A549 (cell line): ENCODE measurements at regions not wholly inside any gene's neighbourhood (a gene's known extent, or its start where the extent isn't known, plus 50 kb on each side); places are given as distances from the start of the nearest gene placed in this dataset.

Source experiments
- ATAC-seq, 2 experiments: fragments of 200-7000 bp in 1 of 2; fragments of >200 bp in 1 of 2; cut with Nextera tagmentation in 1 of 2; cut with Tn5 transposase in 1 of 2; 3 replicates each; pipeline versions ENCODE4 v1.8.0 to v1.9.1; 2018 to 2020; ENCODE audit warnings: mild to moderate bottlenecking in 1 of 2, moderate library complexity in 1 of 2
- CTCF ChIA-PET: fragments of 300-600 bp; sonication (Branson Sonifier 250); formaldehyde crosslinking; extraction: SDS; loops from one replicate; lab custom pipeline; 2021; ENCODE audit warnings: antibody characterized with exemption, inconsistent platforms; lab: Yijun Ruan, JAX
- POLR2A ChIA-PET: fragments of 350-600 bp; formaldehyde crosslinking; extraction: SDS; loops from one replicate; lab custom pipeline; 2021; ENCODE audit warnings: antibody characterized with exemption, inconsistent platforms; lab: Yijun Ruan, JAX
- DNase-seq, 2 experiments: peaks; one replicate each; pipeline versions ENCODE4 v3.0.0 to v3.0.0-alpha.2; 2011 to 2016; ENCODE audit warnings: low read depth in 1 of 2, low spot score in 1 of 2
- FAIRE-seq: peaks from 2 replicates; lab custom pipeline; 2011; peaks lifted over from hg19 to GRCh38; lab: Jason Lieb, UNC
- H3K27ac ChIP-seq, 2 experiments: fragments of >200 bp; sonication (Bioruptor Twin); formaldehyde crosslinking; 3 replicates each; pipeline ENCODE4 v1.5.1; 2016 to 2017
- H3K4me1 ChIP-seq: fragments of >200 bp; sonication (Bioruptor Twin); formaldehyde crosslinking; 3 replicates; pipeline ENCODE4 v1.6.1; 2016
- H3K4me2 ChIP-seq: fragments of >200 bp; sonication (Bioruptor Twin); formaldehyde crosslinking; 3 replicates; pipeline ENCODE4 v1.6.1; 2016
- H3K4me3 ChIP-seq: fragments of >200 bp; sonication (Bioruptor Twin); formaldehyde crosslinking; 3 replicates; pipeline ENCODE4 v1.5.1; 2016
- H3K9me3 ChIP-seq: fragments of >200 bp; sonication (Bioruptor Twin); formaldehyde crosslinking; 3 replicates; pipeline ENCODE4 v1.6.1; 2016
- CEBPB ChIP-seq, 2 experiments: fragments of >200 bp in 1 of 2; sonication (Bioruptor Twin) in 1 of 2; formaldehyde crosslinking in 1 of 2; IDR thresholded peaks; 2 replicates each; pipeline ENCODE4 v1.6.1; 2012 to 2016
- ESRRA ChIP-seq: fragments of 150-350 bp; IDR thresholded peaks from 2 replicates; pipeline ENCODE4 v1.6.1; 2014; ENCODE audit warnings: mild to moderate bottlenecking, low read length, borderline replicate concordance
- FOSB ChIP-seq: fragments of 250-450 bp; sonication (Bioruptor Pico); IDR thresholded peaks from 2 replicates; pipeline ENCODE4 v1.5.0; 2020; ENCODE audit warnings: mild to moderate bottlenecking, moderate library complexity
- FOSL2 ChIP-seq, 2 experiments: fragments of 450-650 bp in 1 of 2; fragments of >200 bp in 1 of 2; sonication (Bioruptor Twin) in 1 of 2; formaldehyde crosslinking; IDR thresholded peaks; 2 replicates each; pipeline versions ENCODE4 v1.5.0 to v1.6.1; 2016 to 2020; ENCODE audit warnings: mild to moderate bottlenecking in 1 of 2, moderate library complexity in 1 of 2
- GATA3 ChIP-seq: IDR thresholded peaks from 2 replicates; pipeline ENCODE4 v1.6.1; 2012; ENCODE audit warnings: borderline replicate concordance
- HOXA7 ChIP-seq: fragments of 250-450 bp; sonication (Bioruptor Pico); IDR thresholded peaks from 2 replicates; pipeline ENCODE4 v1.5.0; 2020; ENCODE audit warnings: mild to moderate bottlenecking, moderate library complexity
- HOXB13 ChIP-seq: fragments of 250-450 bp; sonication (Bioruptor Pico); IDR thresholded peaks from 2 replicates; pipeline ENCODE4 v1.5.0; 2020; ENCODE audit warnings: low read depth, mild to moderate bottlenecking, moderate library complexity
- HOXB5 ChIP-seq: fragments of 250-450 bp; sonication (Bioruptor Pico); IDR thresholded peaks from 2 replicates; pipeline ENCODE4 v1.5.0; 2020; ENCODE audit warnings: mild to moderate bottlenecking, moderate library complexity
- KDM1A ChIP-seq: fragments of 200-600 bp; sonication (generic); IDR thresholded peaks from 2 replicates; pipeline ENCODE4 v1.6.1; 2016; ENCODE audit warnings: low read depth, mild to moderate bottlenecking
- MAFK ChIP-seq: fragments of 450-650 bp; IDR thresholded peaks from 2 replicates; pipeline ENCODE4 v1.6.1; 2014; ENCODE audit not compliant: partially characterized antibody
- MAZ ChIP-seq: fragments of 150-350 bp; IDR thresholded peaks from 2 replicates; pipeline ENCODE4 v1.6.1; 2014; ENCODE audit warnings: antibody characterized with exemption, low read depth, low read length, borderline replicate concordance
- NFE2L2 ChIP-seq: fragments of 150-350 bp; conservative IDR thresholded peaks from 2 replicates; pipeline ENCODE4 v1.6.1; 2014; ENCODE audit warnings: low read length
- NPAS2 ChIP-seq: fragments of 250-450 bp; sonication (Bioruptor Pico); IDR thresholded peaks from 2 replicates; pipeline ENCODE4 v1.8.0; 2022; ENCODE audit warnings: mild to moderate bottlenecking, moderate library complexity, borderline replicate concordance
- NR3C1 ChIP-seq: fragments of >200 bp; sonication (Bioruptor Twin); formaldehyde crosslinking; IDR thresholded peaks from 3 replicates; pipeline ENCODE4 v1.6.1; 2017
- PHF8 ChIP-seq: fragments of 200-600 bp; sonication (generic); IDR thresholded peaks from 2 replicates; pipeline ENCODE4 v1.6.1; 2016; ENCODE audit warnings: low read depth, mild to moderate bottlenecking, antibody characterized with exemption, moderate library complexity, borderline replicate concordance
- POLR2AphosphoS2 ChIP-seq: conservative IDR thresholded peaks from 2 replicates; pipeline ENCODE4 v1.6.1; 2012; ENCODE audit warnings: low read length, improper control_type of control experiment, inconsistent platforms
- RARB ChIP-seq: fragments of 250-450 bp; sonication (Bioruptor Pico); IDR thresholded peaks from 2 replicates; pipeline ENCODE4 v1.8.0; 2021; ENCODE audit warnings: mild to moderate bottlenecking, moderate library complexity
- SMC3 ChIP-seq: fragments of >200 bp; sonication (Bioruptor Twin); formaldehyde crosslinking; IDR thresholded peaks from 3 replicates; pipeline ENCODE4 v1.6.1; 2018; ENCODE audit warnings: inconsistent platforms
- ZFP36 ChIP-seq: fragments of 450-650 bp; IDR thresholded peaks from 2 replicates; pipeline ENCODE4 v1.6.1; 2014; ENCODE audit warnings: borderline replicate concordance; ENCODE audit not compliant: partially characterized antibody
- ZNF302 ChIP-seq: fragments of 250-450 bp; sonication (Bioruptor Pico); IDR thresholded peaks from 2 replicates; pipeline ENCODE4 v1.9.0; 2021; ENCODE audit warnings: inconsistent platforms, mild to moderate bottlenecking, moderate library complexity
- WGBS: methylation state at CpG from one replicate; pipeline ENCODE4 v1.1.6; 2017; ENCODE audit errors: missing lambda C conversion rate; 5-methylcytosine and 5-hydroxymethylcytosine counted together
- TF ChIP-seq, protein P1 (sequence below): fragments of 450-650 bp; IDR thresholded peaks from 2 replicates; pipeline ENCODE4 v1.6.1; 2014; ENCODE audit warnings: antibody characterized with exemption
- TF ChIP-seq, protein P2 (sequence below): fragments of >200 bp; sonication (Bioruptor Twin); formaldehyde crosslinking; IDR thresholded peaks from 3 replicates; pipeline ENCODE4 v1.5.1; 2016
- TF ChIP-seq, protein P3 (sequence below): fragments of 250-450 bp; sonication (Bioruptor Pico); IDR thresholded peaks from 2 replicates; pipeline ENCODE4 v1.5.0; 2020; ENCODE audit warnings: low read depth, mild to moderate bottlenecking, moderate library complexity

DNA sequence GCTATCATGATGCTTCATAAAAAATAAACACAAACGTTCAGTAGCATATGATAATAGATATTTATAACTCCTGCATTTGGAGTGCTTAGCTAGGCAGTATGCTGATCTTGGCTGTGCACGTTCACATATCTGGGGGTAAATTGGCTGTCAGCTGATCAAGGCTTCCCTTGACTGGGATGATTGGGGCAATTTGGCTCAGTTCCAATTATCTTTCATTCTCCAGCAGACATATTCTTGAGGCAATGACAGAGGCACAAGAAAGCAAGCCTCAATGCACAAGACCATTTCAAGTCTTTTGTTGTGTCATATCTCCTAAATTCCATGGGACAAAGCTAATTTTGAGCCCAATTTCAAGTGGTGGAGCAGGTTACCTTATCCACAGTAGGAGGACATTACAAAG, 142.0 kb downstream of the DLEU7 start (continued):
- TF ChIP-seq, protein P1, sequence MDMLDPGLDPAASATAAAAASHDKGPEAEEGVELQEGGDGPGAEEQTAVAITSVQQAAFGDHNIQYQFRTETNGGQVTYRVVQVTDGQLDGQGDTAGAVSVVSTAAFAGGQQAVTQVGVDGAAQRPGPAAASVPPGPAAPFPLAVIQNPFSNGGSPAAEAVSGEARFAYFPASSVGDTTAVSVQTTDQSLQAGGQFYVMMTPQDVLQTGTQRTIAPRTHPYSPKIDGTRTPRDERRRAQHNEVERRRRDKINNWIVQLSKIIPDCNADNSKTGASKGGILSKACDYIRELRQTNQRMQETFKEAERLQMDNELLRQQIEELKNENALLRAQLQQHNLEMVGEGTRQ = no peak

DNA sequence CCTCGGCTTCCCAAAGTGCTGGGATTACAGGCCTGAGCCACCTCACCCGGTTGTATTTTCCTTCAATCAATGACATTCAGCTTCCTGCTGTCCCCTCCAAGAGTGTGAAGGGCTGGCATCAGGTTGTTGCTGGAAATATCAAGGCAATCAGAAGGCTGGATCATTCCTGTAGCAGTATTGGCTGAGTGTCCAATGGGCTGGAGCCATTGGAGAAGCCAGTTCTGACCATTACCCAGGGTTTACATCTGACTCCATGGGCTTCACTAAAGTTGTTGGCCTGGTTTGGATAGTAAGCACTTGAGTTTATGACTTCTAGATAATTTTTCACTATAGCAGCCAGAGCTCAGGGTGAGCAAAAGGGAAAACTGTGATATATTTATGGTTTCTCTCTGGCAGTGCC, 137.0 kb downstream of the DLEU7 start:
- Histone ChIP-seq H3K4me1 (no peaks in the 10 kb centered on the region), H3K4me3 (no peak overlapping the region), H3K9me3 (no peaks in the 10 kb centered on the region), H3K27ac (no peak overlapping the region), H3K4me2 (no peak overlapping the region)
- ChIA-PET CTCF (no interaction called here), POLR2A (no interaction called here)
- FAIRE-seq = no peak
- no peak for DNase-seq
- WGBS = 94% methylated on average over 2 of the region's 2 CpGs
- TF ChIP-seq, protein P2, sequence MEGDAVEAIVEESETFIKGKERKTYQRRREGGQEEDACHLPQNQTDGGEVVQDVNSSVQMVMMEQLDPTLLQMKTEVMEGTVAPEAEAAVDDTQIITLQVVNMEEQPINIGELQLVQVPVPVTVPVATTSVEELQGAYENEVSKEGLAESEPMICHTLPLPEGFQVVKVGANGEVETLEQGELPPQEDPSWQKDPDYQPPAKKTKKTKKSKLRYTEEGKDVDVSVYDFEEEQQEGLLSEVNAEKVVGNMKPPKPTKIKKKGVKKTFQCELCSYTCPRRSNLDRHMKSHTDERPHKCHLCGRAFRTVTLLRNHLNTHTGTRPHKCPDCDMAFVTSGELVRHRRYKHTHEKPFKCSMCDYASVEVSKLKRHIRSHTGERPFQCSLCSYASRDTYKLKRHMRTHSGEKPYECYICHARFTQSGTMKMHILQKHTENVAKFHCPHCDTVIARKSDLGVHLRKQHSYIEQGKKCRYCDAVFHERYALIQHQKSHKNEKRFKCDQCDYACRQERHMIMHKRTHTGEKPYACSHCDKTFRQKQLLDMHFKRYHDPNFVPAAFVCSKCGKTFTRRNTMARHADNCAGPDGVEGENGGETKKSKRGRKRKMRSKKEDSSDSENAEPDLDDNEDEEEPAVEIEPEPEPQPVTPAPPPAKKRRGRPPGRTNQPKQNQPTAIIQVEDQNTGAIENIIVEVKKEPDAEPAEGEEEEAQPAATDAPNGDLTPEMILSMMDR = no peak
- TF ChIP-seq GATA3 = no peak
- no peak for TF ChIP-seq ESRRA
- no peak for TF ChIP-seq ZFP36
- TF ChIP-seq HOXB5 (CRISPR knock-in tag) = no peak
- TF ChIP-seq MAFK = no peak
- TF ChIP-seq, protein P3, sequence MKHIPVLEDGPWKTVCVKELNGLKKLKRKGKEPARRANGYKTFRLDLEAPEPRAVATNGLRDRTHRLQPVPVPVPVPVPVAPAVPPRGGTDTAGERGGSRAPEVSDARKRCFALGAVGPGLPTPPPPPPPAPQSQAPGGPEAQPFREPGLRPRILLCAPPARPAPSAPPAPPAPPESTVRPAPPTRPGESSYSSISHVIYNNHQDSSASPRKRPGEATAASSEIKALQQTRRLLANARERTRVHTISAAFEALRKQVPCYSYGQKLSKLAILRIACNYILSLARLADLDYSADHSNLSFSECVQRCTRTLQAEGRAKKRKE = no peak
- no peak for TF ChIP-seq NR3C1
- TF ChIP-seq FOSB (CRISPR knock-in tag) = no peak
- TF ChIP-seq SMC3 = no peak
- no peak for TF ChIP-seq HOXA7
- TF ChIP-seq POLR2AphosphoS2 = no peak
- TF ChIP-seq RARB (CRISPR knock-in tag) = no peak
- TF ChIP-seq NFE2L2 = no peak
- no peak for TF ChIP-seq KDM1A
- TF ChIP-seq ZNF302 = no peak
- no peak for TF ChIP-seq PHF8
- ATAC-seq = no peak

DNA sequence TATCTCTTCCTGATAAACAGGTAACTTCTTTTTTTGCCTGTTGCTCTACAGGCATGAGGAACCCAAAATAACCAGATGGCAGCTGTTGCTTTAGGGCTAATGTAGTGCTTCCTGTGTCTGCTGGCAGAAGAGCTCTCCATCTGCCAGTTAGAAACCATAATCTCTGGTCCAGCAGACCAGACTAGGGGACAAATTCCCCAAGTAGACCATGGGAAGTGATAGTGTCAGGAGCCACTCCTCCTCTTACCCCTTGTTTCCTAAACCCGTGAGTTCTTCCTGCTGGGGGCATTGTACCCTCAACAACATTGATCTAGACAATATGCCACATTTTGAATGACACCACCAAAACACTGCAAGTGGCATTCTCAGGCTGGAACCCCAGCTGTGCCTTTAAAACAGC, 135.9 kb downstream of the DLEU7 start:
- ATAC-seq = no peak
- Histone ChIP-seq H3K27ac (no peak overlapping the region), H3K4me2 (no peak overlapping the region), H3K4me1 (no peaks in the 10 kb centered on the region), H3K4me3 (no peak overlapping the region), H3K9me3 (no peaks in the 10 kb centered on the region)
- ChIA-PET POLR2A (no interaction called here), CTCF (no interaction called here)
- WGBS = 38% methylated on average over 1 of the region's 1 CpG
- no peak for FAIRE-seq
- no peak for DNase-seq
- TF ChIP-seq NPAS2 (CRISPR knock-in tag) (no peak), RARB (CRISPR knock-in tag) (no peak), FOSL2 (IDR thresholded peaks at IDR 0.05) (no peak), FOSL2 (CRISPR knock-in tag; IDR thresholded peaks at IDR 0.05) (no peak), GATA3 (no peak), KDM1A (no peak), MAZ (no peak), PHF8 (no peak), HOXB13 (no peak), CEBPB (IDR thresholded peaks at IDR 0.05) (no peak), SMC3 (no peak)
